Activated CD4-positive, alpha-beta T cell treated with anti-CD3 and anti-CD28 coated beads, Interleukin-2, amount 10 ng/mL, durations not matched to agents 7 days and 5 days (primary cell): ENCODE measurements at regions not wholly inside any gene's neighbourhood (a gene's known extent, or its start where the extent isn't known, plus 50 kb on each side); places are given as distances from the start of the nearest gene placed in this dataset.

Experiments
- CTCF ChIA-PET: fragments of 350-600 bp; sonication (Branson Sonifier 250); formaldehyde crosslinking; loops from one replicate; lab custom pipeline; 2021; ENCODE audit warnings: antibody characterized with exemption; lab: Charles Lee
- POLR2A ChIA-PET: fragments of 350-600 bp; sonication (Branson Sonifier 250); formaldehyde crosslinking; loops from one replicate; lab custom pipeline; 2021; ENCODE audit warnings: antibody characterized with exemption; lab: Charles Lee
- DNase-seq: peaks from one replicate; pipeline ENCODE4 v3.0.0-alpha.2; 2020
- H3K27ac Mint-ChIP-seq: one replicate; pipeline ENCODE4 v1.8.0; 2021; ENCODE audit warnings: mild to moderate bottlenecking, moderate library complexity, mixed read lengths
- H3K27me3 Mint-ChIP-seq: one replicate; pipeline ENCODE4 v1.8.0; 2021; ENCODE audit warnings: mixed read lengths
- H3K36me3 Mint-ChIP-seq: one replicate; pipeline ENCODE4 v1.8.0; 2021; ENCODE audit warnings: low read depth, mixed read lengths
- H3K4me1 Mint-ChIP-seq: one replicate; pipeline ENCODE4 v1.8.0; 2021; ENCODE audit warnings: mixed read lengths
- H3K4me3 Mint-ChIP-seq: one replicate; pipeline ENCODE4 v1.8.0; 2021; ENCODE audit warnings: mild to moderate bottlenecking, moderate library complexity, mixed read lengths
- H3K9me3 Mint-ChIP-seq: one replicate; pipeline ENCODE4 v1.8.0; 2021; ENCODE audit warnings: mixed read lengths

GRCh38 chr4:89588421-89588820 is 248.5 kb downstream of the SNCA start:
- ChIA-PET POLR2A (no interaction called here), CTCF (no interaction called here)
- H3K4me3 Mint-ChIP-seq: no peak overlapping the region
- H3K4me1 Mint-ChIP-seq: no peaks in the 10 kb centered on the region
- H3K27ac Mint-ChIP-seq: no peak overlapping the region
- H3K9me3 Mint-ChIP-seq: peaks cover 5% of the 10 kb centered on the region
- DNase-seq: no peak
- peaks cover 3% of the 10 kb centered on the region for H3K27me3 Mint-ChIP-seq
- no peaks in the 10 kb centered on the region for H3K36me3 Mint-ChIP-seq

- CTCF ChIA-PET: no interaction called here
- POLR2A ChIA-PET: no interaction called here
- H3K36me3 Mint-ChIP-seq: no peaks in the 10 kb centered on the region
Observed at GRCh38 chr4:89587364-89587763, 249.6 kb downstream of the SNCA start.

GRCh38 chr4:89586864-89587263 is 250.1 kb downstream of the SNCA start:
- Mint-ChIP-seq H3K27me3 (peaks cover 7% of the 10 kb centered on the region), H3K36me3 (no peaks in the 10 kb centered on the region), H3K27ac (no peak overlapping the region), H3K4me3 (no peak overlapping the region), H3K9me3 (peaks cover 3% of the 10 kb centered on the region), H3K4me1 (no peaks in the 10 kb centered on the region)
- ChIA-PET POLR2A (no interaction called here), CTCF (no interaction called here)
- DNase-seq: no peak

More at GRCh38 chr4:89587364-89587763, 249.6 kb downstream of the SNCA start:
- Mint-ChIP-seq H3K27me3 (peaks cover 4% of the 10 kb centered on the region), H3K4me3 (no peak overlapping the region), H3K9me3 (peaks cover 5% of the 10 kb centered on the region), H3K4me1 (no peaks in the 10 kb centered on the region), H3K27ac (no peak overlapping the region)
- no peak for DNase-seq

- peaks cover 7% of the 10 kb centered on the region for H3K27me3 Mint-ChIP-seq
- ChIA-PET POLR2A (no interaction called here), CTCF (no interaction called here)
- H3K27ac Mint-ChIP-seq: no peak overlapping the region
- no peak overlapping the region for H3K4me3 Mint-ChIP-seq
- DNase-seq: no peak
- no peaks in the 10 kb centered on the region for H3K4me1 Mint-ChIP-seq
- no peaks in the 10 kb centered on the region for H3K9me3 Mint-ChIP-seq
- H3K36me3 Mint-ChIP-seq: no peaks in the 10 kb centered on the region
Observed at GRCh38 chr4:89586318-89586717, 250.6 kb downstream of the SNCA start.

DNA sequence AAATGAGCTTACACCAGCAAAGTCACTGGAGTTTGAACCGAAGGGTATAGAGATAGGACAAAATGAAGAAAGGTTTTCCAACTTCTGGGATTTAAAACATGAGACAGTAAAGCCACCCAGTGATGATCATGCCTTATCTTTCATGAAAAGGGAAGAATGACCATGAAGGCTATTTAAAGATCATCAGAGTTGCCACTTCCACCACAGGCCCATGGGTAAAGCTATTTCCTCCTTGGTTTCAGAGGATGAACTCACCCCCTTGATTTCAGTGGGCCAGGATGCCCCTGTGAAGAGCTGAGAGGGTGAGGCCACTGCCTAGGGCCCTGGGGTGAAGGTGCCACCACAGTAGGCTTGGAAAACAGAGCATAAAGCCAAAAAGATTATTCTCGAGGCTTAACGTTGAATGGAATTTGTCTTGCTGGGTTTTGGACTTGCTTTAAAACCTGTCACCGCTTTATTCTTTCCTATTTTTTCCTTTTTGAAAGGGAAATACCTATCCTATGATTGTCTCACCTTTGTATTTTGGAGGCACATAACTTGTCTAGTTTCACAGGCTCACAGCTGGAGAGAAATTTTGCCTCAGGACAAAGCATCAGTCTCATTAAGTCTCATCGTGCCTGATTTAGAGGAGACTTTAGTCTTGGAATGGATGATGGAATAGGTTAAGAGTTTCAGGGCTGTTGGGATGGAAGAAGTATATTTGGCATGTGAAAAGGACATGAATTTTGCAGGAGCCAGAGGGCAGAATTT is 254.0 kb downstream of the SNCA start:
- Mint-ChIP-seq H3K9me3 (no peaks in the 10 kb centered on the region), H3K27ac (no peak overlapping the region), H3K4me3 (no peak overlapping the region), H3K27me3 (peaks cover 9% of the 10 kb centered on the region), H3K4me1 (no peaks in the 10 kb centered on the region), H3K36me3 (no peaks in the 10 kb centered on the region)
- ChIA-PET POLR2A (no interaction called here), CTCF (interaction anchor here (0.6 kb wide), 1 partner anchor 604 kb away, joined by 3 read pairs; no protein-coding TSS in a partner anchor)
- DNase-seq: no peak

- no peak for DNase-seq
- H3K27me3 Mint-ChIP-seq: peaks cover 6% of the 10 kb centered on the region
- H3K4me1 Mint-ChIP-seq: no peaks in the 10 kb centered on the region
- H3K4me3 Mint-ChIP-seq: no peak overlapping the region
- no peak overlapping the region for H3K27ac Mint-ChIP-seq
- no peaks in the 10 kb centered on the region for H3K36me3 Mint-ChIP-seq
- ChIA-PET CTCF (no interaction called here), POLR2A (no interaction called here)
- no peaks in the 10 kb centered on the region for H3K9me3 Mint-ChIP-seq
Observed at GRCh38 chr4:89579771-89580170, 257.2 kb downstream of the SNCA start.

- ChIA-PET CTCF (no interaction called here), POLR2A (no interaction called here)
- Mint-ChIP-seq H3K4me1 (no peaks in the 10 kb centered on the region), H3K27me3 (peaks cover 3% of the 10 kb centered on the region), H3K4me3 (no peak overlapping the region), H3K36me3 (no peaks in the 10 kb centered on the region), H3K27ac (no peak overlapping the region), H3K9me3 (no peaks in the 10 kb centered on the region)
- no peak for DNase-seq
Observed at GRCh38 chr4:89576246-89576645, 260.7 kb downstream of the SNCA start.

- POLR2A ChIA-PET: no interaction called here
- Mint-ChIP-seq H3K27me3 (peaks cover 7% of the 10 kb centered on the region), H3K4me1 (no peaks in the 10 kb centered on the region), H3K27ac (no peak overlapping the region), H3K9me3 (no peaks in the 10 kb centered on the region), H3K4me3 (no peak overlapping the region), H3K36me3 (no peaks in the 10 kb centered on the region)
- CTCF ChIA-PET: no interaction called here
- no peak for DNase-seq
Observed at GRCh38 chr4:89575840-89576239, 261.1 kb downstream of the SNCA start.

- CTCF ChIA-PET: no interaction called here
- H3K4me1 Mint-ChIP-seq: no peaks in the 10 kb centered on the region
- POLR2A ChIA-PET: no interaction called here
- no peak overlapping the region for H3K27ac Mint-ChIP-seq
- no peak overlapping the region for H3K4me3 Mint-ChIP-seq
- H3K36me3 Mint-ChIP-seq: no peaks in the 10 kb centered on the region
- H3K27me3 Mint-ChIP-seq: peaks cover 13% of the 10 kb centered on the region
- DNase-seq: no peak
- H3K9me3 Mint-ChIP-seq: no peaks in the 10 kb centered on the region
Observed at GRCh38 chr4:89574176-89574575, 262.8 kb downstream of the SNCA start.

GRCh38 chr4:89573656-89574055 is 263.3 kb downstream of the SNCA start:
- Mint-ChIP-seq H3K27ac (no peak overlapping the region), H3K27me3 (peaks cover 13% of the 10 kb centered on the region), H3K4me3 (no peak overlapping the region), H3K4me1 (no peaks in the 10 kb centered on the region), H3K9me3 (no peaks in the 10 kb centered on the region), H3K36me3 (no peaks in the 10 kb centered on the region)
- DNase-seq: no peak
- ChIA-PET CTCF (no interaction called here), POLR2A (no interaction called here)

DNA sequence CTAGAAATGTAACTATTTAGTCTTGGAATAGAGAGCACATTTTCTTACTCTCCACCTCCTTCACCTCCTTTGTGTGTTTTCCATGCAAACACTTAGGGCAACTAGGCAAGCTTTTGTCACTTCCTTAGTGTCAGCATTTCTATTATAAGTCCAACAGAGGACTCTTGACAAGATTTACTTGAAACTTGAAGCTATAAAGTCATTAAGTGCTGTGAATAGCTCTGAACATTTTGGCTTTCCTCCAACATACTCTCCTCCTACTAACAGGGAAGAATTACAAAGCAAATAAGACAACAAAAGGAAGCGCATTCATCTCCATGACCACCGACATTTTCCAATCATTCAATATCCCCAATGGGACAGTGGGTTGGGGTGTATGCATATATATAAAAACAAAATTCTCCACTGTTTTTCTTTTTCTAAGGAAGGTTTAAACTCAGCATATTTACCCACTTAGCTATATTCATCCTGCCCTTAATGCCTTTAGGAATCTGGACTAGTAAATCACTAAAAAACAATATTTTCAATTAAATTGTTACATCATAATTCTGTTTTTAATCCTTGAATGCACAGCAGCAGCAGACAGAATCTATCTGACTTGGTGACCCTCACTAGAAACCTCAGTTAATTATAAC is 264.6 kb downstream of the SNCA start:
- no peaks in the 10 kb centered on the region for H3K4me1 Mint-ChIP-seq
- no peak for DNase-seq
- no peaks in the 10 kb centered on the region for H3K9me3 Mint-ChIP-seq
- H3K36me3 Mint-ChIP-seq: no peaks in the 10 kb centered on the region
- peaks cover 11% of the 10 kb centered on the region for H3K27me3 Mint-ChIP-seq
- CTCF ChIA-PET: no interaction called here
- no peak overlapping the region for H3K4me3 Mint-ChIP-seq
- POLR2A ChIA-PET: no interaction called here
- H3K27ac Mint-ChIP-seq: no peak overlapping the region

DNA sequence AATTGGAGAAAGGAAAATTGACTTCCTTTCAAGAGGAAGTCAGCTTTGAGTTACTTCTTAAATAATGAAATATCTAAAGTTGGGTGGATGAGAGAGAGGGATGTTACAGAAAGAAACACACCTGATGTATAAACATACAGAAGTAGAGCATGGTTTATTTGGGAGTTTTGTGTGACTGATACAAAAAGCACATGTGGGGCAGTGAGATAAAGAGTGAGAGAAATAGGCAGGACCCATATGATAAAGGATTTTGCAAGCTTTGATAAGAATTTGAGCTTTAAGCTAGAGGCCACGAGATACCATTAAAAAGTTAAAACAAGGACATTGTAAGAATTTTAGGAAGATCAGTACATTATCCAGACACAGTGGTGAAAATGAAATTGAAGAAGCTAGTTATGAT is 263.3 kb upstream of the GPRIN3 start:
- POLR2A ChIA-PET: no interaction called here
- no peak for DNase-seq
- Mint-ChIP-seq H3K4me1 (no peaks in the 10 kb centered on the region), H3K9me3 (no peaks in the 10 kb centered on the region), H3K27me3 (peaks cover 11% of the 10 kb centered on the region), H3K36me3 (no peaks in the 10 kb centered on the region), H3K4me3 (no peak overlapping the region), H3K27ac (no peak overlapping the region)
- CTCF ChIA-PET: no interaction called here

- Mint-ChIP-seq H3K27ac (no peak overlapping the region), H3K27me3 (peaks cover 15% of the 10 kb centered on the region), H3K36me3 (no peaks in the 10 kb centered on the region), H3K4me3 (no peak overlapping the region), H3K9me3 (no peaks in the 10 kb centered on the region), H3K4me1 (no peaks in the 10 kb centered on the region)
- ChIA-PET POLR2A (no interaction called here), CTCF (no interaction called here)
- no peak for DNase-seq
Observed at GRCh38 chr4:89567936-89568335, 260.3 kb upstream of the GPRIN3 start.

- POLR2A ChIA-PET: no interaction called here
- peaks cover 7% of the 10 kb centered on the region for H3K27me3 Mint-ChIP-seq
- H3K36me3 Mint-ChIP-seq: no peaks in the 10 kb centered on the region
- H3K9me3 Mint-ChIP-seq: no peaks in the 10 kb centered on the region
- no peak for DNase-seq
- H3K27ac Mint-ChIP-seq: no peak overlapping the region
- H3K4me3 Mint-ChIP-seq: no peak overlapping the region
- H3K4me1 Mint-ChIP-seq: no peaks in the 10 kb centered on the region
- CTCF ChIA-PET: no interaction called here
Observed at GRCh38 chr4:89563431-89563830, 255.8 kb upstream of the GPRIN3 start.
